B cell (primary cell): ENCODE measurements at regions not wholly inside any gene's neighbourhood (a gene's known extent, or its start where the extent isn't known, plus 50 kb on each side); places are given as distances from the start of the nearest gene placed in this dataset.

Experiments
- EZH2 ChIP-seq: IDR thresholded peaks from 2 replicates; pipeline ENCODE4 v1.6.1; 2012; ENCODE audit warnings: borderline replicate concordance, low read depth, mild to moderate bottlenecking, moderate library complexity, low read length; ENCODE audit not compliant: insufficient read depth, poor library complexity, severe bottlenecking
- TF ChIP-seq, protein P1 (sequence below): fragments of 200-600 bp; IDR thresholded peaks from one replicate; pipeline ENCODE4 v1.8.0; 2022; ENCODE audit warnings: antibody characterized with exemption, mild to moderate bottlenecking

DNA sequence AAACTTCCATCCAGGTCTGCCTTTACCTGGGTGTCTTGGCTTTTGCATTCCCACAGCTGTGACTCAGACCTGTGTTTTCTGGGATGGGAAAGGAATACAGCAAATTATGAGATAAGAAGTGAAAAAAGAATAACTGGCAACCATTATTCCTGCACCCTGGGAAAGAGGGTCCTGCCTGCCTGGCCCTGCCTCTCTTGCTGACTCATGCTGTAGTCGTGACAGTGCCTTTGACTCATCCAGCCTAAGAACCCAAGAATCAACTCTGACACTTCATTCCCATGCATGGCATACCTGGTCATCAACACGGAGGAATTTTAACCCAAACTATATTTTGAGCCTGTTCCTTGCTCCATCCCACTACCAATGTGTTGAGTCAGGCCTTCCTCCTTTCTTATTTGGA lies 185.4 kb upstream of the SERP2 start:
- TF ChIP-seq, protein P1, sequence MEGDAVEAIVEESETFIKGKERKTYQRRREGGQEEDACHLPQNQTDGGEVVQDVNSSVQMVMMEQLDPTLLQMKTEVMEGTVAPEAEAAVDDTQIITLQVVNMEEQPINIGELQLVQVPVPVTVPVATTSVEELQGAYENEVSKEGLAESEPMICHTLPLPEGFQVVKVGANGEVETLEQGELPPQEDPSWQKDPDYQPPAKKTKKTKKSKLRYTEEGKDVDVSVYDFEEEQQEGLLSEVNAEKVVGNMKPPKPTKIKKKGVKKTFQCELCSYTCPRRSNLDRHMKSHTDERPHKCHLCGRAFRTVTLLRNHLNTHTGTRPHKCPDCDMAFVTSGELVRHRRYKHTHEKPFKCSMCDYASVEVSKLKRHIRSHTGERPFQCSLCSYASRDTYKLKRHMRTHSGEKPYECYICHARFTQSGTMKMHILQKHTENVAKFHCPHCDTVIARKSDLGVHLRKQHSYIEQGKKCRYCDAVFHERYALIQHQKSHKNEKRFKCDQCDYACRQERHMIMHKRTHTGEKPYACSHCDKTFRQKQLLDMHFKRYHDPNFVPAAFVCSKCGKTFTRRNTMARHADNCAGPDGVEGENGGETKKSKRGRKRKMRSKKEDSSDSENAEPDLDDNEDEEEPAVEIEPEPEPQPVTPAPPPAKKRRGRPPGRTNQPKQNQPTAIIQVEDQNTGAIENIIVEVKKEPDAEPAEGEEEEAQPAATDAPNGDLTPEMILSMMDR, result no peak
- TF ChIP-seq EZH2, result no peak
